HEK293 (cell line): ENCODE measurements at regions not wholly inside any gene's neighbourhood (a gene's known extent, or its start where the extent isn't known, plus 50 kb on each side); places are given as distances from the start of the nearest gene placed in this dataset.

Source experiments
- GLIS1 ChIP-seq: fragments of 450-650 bp; formaldehyde crosslinking; IDR thresholded peaks from 2 replicates; pipeline ENCODE4 v1.5.1; 2016; ENCODE audit warnings: missing biosample characterization, missing genetic modification characterization
- PATZ1 ChIP-seq: fragments of 450-650 bp; formaldehyde crosslinking; IDR thresholded peaks from 2 replicates; pipeline ENCODE4 v1.5.1; 2016; ENCODE audit warnings: missing biosample characterization, missing genetic modification characterization
- REST ChIP-seq: fragments of 450-650 bp; formaldehyde crosslinking; IDR thresholded peaks from 2 replicates; pipeline ENCODE4 v1.5.1; 2016; ENCODE audit warnings: missing biosample characterization, missing genetic modification characterization
- TRIM28 ChIP-seq: IDR thresholded peaks from 2 replicates; pipeline ENCODE4 v1.6.1; 2011; ENCODE audit warnings: low read length, control low read depth, borderline replicate concordance
- YY1 ChIP-seq: fragments of 450-650 bp; formaldehyde crosslinking; IDR thresholded peaks from 2 replicates; pipeline ENCODE4 v1.5.1; 2018; ENCODE audit warnings: missing biosample characterization, missing genetic modification characterization
- ZNF10 ChIP-seq: fragments of 450-650 bp; formaldehyde crosslinking; IDR thresholded peaks from 2 replicates; pipeline ENCODE4 v1.5.1; 2017; ENCODE audit warnings: missing biosample characterization, missing genetic modification characterization
- ZNF2 ChIP-seq: fragments of 450-650 bp; formaldehyde crosslinking; IDR thresholded peaks from 2 replicates; pipeline ENCODE4 v1.5.1; 2016; ENCODE audit warnings: missing biosample characterization, missing genetic modification characterization
- ZNF404 ChIP-seq: fragments of 450-650 bp; formaldehyde crosslinking; IDR thresholded peaks from 2 replicates; pipeline ENCODE4 v1.5.1; 2017; ENCODE audit warnings: missing biosample characterization, missing genetic modification characterization
- ZNF513 ChIP-seq: fragments of 450-650 bp; IDR thresholded peaks from 2 replicates; pipeline ENCODE4 v1.5.1; 2018; ENCODE audit warnings: missing biosample characterization, missing genetic modification characterization
- ZNF596 ChIP-seq: fragments of 450-650 bp; IDR thresholded peaks from 2 replicates; pipeline ENCODE4 v1.5.0; 2018; ENCODE audit warnings: missing biosample characterization, mild to moderate bottlenecking, missing genetic modification characterization, moderate library complexity
- TF ChIP-seq, protein P1 (sequence below): fragments of 450-650 bp; formaldehyde crosslinking; IDR thresholded peaks from 2 replicates; pipeline ENCODE4 v1.5.1; 2016; ENCODE audit warnings: missing biosample characterization, missing genetic modification characterization
- TF ChIP-seq, protein P2 (sequence below): fragments of 450-650 bp; formaldehyde crosslinking; IDR thresholded peaks from 2 replicates; pipeline ENCODE4 v1.5.1; 2016; ENCODE audit warnings: missing biosample characterization, missing genetic modification characterization
- TF ChIP-seq, protein P3 (sequence below): fragments of 450-650 bp; formaldehyde crosslinking; IDR thresholded peaks from 2 replicates; pipeline ENCODE4; 2016; ENCODE audit warnings: missing biosample characterization, missing genetic modification characterization

GRCh38 chr3:107008213-107008612 lies 369.0 kb upstream of the CCDC54 start:
- TF ChIP-seq ZNF10 (tag by site-specific recombination) (no peak), GLIS1 (tag by site-specific recombination) (no peak), ZNF404 (tag by site-specific recombination) (no peak), ZNF596 (tag by site-specific recombination) (no peak), ZNF513 (tag by site-specific recombination) (no peak), REST (no peak), ZNF2 (no peak), YY1 (tag by site-specific recombination) (no peak), TRIM28 (no peak), PATZ1 (tag by site-specific recombination) (no peak)
- TF ChIP-seq, protein P1, sequence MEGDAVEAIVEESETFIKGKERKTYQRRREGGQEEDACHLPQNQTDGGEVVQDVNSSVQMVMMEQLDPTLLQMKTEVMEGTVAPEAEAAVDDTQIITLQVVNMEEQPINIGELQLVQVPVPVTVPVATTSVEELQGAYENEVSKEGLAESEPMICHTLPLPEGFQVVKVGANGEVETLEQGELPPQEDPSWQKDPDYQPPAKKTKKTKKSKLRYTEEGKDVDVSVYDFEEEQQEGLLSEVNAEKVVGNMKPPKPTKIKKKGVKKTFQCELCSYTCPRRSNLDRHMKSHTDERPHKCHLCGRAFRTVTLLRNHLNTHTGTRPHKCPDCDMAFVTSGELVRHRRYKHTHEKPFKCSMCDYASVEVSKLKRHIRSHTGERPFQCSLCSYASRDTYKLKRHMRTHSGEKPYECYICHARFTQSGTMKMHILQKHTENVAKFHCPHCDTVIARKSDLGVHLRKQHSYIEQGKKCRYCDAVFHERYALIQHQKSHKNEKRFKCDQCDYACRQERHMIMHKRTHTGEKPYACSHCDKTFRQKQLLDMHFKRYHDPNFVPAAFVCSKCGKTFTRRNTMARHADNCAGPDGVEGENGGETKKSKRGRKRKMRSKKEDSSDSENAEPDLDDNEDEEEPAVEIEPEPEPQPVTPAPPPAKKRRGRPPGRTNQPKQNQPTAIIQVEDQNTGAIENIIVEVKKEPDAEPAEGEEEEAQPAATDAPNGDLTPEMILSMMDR (tag by site-specific recombination) = no peak
- TF ChIP-seq, protein P2, sequence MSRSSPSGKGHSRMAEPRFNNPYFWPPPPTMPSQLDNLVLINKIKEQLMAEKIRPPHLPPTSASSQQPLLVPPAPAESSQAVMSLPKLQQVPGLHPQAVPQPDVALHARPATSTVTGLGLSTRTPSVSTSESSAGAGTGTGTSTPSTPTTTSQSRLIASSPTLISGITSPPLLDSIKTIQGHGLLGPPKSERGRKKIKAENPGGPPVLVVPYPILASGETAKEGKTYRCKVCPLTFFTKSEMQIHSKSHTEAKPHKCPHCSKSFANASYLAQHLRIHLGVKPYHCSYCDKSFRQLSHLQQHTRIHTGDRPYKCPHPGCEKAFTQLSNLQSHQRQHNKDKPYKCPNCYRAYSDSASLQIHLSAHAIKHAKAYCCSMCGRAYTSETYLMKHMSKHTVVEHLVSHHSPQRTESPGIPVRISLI = no peak
- TF ChIP-seq, protein P3, sequence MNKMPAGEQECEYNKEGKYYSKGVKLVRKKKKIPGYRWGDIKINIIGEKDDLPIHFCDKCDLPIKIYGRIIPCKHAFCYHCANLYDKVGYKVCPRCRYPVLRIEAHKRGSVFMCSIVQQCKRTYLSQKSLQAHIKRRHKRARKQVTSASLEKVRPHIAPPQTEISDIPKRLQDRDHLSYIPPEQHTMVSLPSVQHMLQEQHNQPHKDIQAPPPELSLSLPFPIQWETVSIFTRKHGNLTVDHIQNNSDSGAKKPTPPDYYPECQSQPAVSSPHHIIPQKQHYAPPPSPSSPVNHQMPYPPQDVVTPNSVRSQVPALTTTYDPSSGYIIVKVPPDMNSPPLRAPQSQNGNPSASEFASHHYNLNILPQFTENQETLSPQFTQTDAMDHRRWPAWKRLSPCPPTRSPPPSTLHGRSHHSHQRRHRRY (tag by site-specific recombination) = no peak
